Smooth muscle cell of the brain vasculature (primary cell): ENCODE measurements at regions not wholly inside any gene's neighbourhood (a gene's known extent, or its start where the extent isn't known, plus 50 kb on each side); places are given as distances from the start of the nearest gene placed in this dataset.

Experiments used
- DNase-seq: peaks from one replicate; pipeline ENCODE4 v3.0.0-alpha.2; 2012; ENCODE audit warnings: low read depth, low spot score

GRCh38 chr2:239577935-239578334 is 177.1 kb upstream of the HDAC4 start:
- no peak for DNase-seq

GRCh38 chr2:239576784-239577685 is 176.2 kb upstream of the HDAC4 start:
- DNase-seq, result no peak

GRCh38 chr2:239575931-239576445 is 175.2 kb upstream of the HDAC4 start:
- no peak for DNase-seq

GRCh38 chr2:239574434-239575156 is 173.8 kb upstream of the HDAC4 start:
- no peak for DNase-seq

- no peak for DNase-seq
These were observed 173.2 kb upstream of the HDAC4 start for GRCh38 chr2:239574054-239574433.

GRCh38 chr2:239570971-239571520 is 170.2 kb upstream of the HDAC4 start:
- DNase-seq, result no peak

GRCh38 chr2:239570216-239570925 is 169.6 kb upstream of the HDAC4 start:
- DNase-seq, result no peak

- DNase-seq, result no peak
These were observed 168.7 kb upstream of the HDAC4 start for GRCh38 chr2:239569401-239570090.

- DNase-seq, result no peak
These were observed 167.8 kb upstream of the HDAC4 start for GRCh38 chr2:239568601-239569000.

GRCh38 chr2:239567786-239568185 is 167.0 kb upstream of the HDAC4 start:
- DNase-seq, result no peak

- no peak for DNase-seq
These were observed 166.3 kb upstream of the HDAC4 start for GRCh38 chr2:239566995-239567568.

GRCh38 chr2:239566162-239566994 is 165.6 kb upstream of the HDAC4 start:
- DNase-seq, result no peak

GRCh38 chr2:239564587-239564986 is 163.8 kb upstream of the HDAC4 start:
- no peak for DNase-seq

GRCh38 chr2:239563561-239563960 is 162.7 kb upstream of the HDAC4 start:
- no peak for DNase-seq

GRCh38 chr2:239561446-239562001 is 160.7 kb upstream of the HDAC4 start:
- no peak for DNase-seq

- DNase-seq, result no peak
These were observed 158.8 kb upstream of the HDAC4 start for GRCh38 chr2:239559417-239560261.

- no peak for DNase-seq
These were observed 157.8 kb upstream of the HDAC4 start for GRCh38 chr2:239558661-239559060.

- DNase-seq, result no peak
These were observed 156.7 kb upstream of the HDAC4 start for GRCh38 chr2:239557516-239557915.

- DNase-seq, result no peak
These were observed 154.7 kb upstream of the HDAC4 start for GRCh38 chr2:239555571-239555905.
